SK-N-SH treated with all-trans-retinoic acid at 6 μM for 48 hours (cell line): ENCODE measurements at regions not wholly inside any gene's neighbourhood (a gene's known extent, or its start where the extent isn't known, plus 50 kb on each side); places are given as distances from the start of the nearest gene placed in this dataset.

Experiments
- GLIS3 ChIP-seq: fragments of 250-450 bp; sonication (Bioruptor Pico); IDR thresholded peaks from 2 replicates; pipeline ENCODE4 v1.5.0; 2020; ENCODE audit warnings: mild to moderate bottlenecking, moderate library complexity
- ISL1 ChIP-seq: fragments of 250-450 bp; sonication (Bioruptor Pico); IDR thresholded peaks from 2 replicates; pipeline ENCODE4 v2.1.2; 2022; ENCODE audit warnings: mild to moderate bottlenecking, moderate library complexity
- RARB ChIP-seq: fragments of 250-450 bp; sonication (Bioruptor Pico); IDR thresholded peaks from 2 replicates; pipeline ENCODE4 v1.8.0; 2021; ENCODE audit warnings: mild to moderate bottlenecking, moderate library complexity
- ZNF565 ChIP-seq: fragments of 450-650 bp; formaldehyde crosslinking; conservative IDR thresholded peaks from 2 replicates; pipeline ENCODE4 v1.5.0; 2020; ENCODE audit warnings: low read depth, mild to moderate bottlenecking, moderate library complexity
- TF ChIP-seq, protein P1 (sequence below): fragments of 250-450 bp; sonication (Bioruptor Pico); IDR thresholded peaks from 2 replicates; pipeline ENCODE4 v1.8.0; 2020; ENCODE audit warnings: mild to moderate bottlenecking, moderate library complexity, borderline replicate concordance
- TF ChIP-seq, protein P2 (sequence below): fragments of 250-450 bp; sonication (Bioruptor Pico); IDR thresholded peaks from 2 replicates; pipeline ENCODE4 v1.5.0; 2020; ENCODE audit warnings: mild to moderate bottlenecking, moderate library complexity
- TF ChIP-seq, protein P3 (sequence below): fragments of 250-450 bp; sonication (Bioruptor Pico); IDR thresholded peaks from 2 replicates; pipeline ENCODE4 v1.8.0; 2021; ENCODE audit warnings: low read depth, mild to moderate bottlenecking, moderate library complexity, borderline replicate concordance

DNA sequence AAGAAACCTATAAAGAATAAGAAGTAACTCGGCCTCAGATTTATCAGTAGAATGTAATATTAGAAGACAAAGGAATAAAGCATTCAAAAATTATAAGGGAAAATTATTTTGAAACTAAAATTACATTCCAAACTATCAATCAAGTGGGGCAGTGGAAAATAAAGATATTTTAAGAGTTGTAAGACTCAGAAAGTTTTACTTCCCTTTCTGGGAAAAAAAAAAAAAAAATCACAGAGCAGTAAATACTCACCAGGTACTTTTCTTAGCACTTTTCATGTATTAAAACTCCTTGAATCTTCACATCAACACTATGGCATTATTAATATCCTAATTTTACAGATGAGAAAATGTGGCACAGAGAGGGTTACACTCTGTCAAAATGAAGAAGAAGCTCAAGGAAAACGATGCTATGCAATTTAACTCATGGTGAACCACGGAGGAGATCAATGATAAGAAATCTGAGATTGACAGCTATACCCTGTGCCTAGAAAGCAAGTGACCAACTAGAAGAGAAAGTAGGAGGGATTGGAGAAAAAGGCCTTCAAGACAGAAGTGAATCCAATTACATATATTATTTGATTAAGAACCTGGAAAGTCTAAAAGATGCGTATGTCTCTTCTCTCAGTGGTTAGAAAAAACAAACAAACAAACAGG is 238.9 kb upstream of the ID2 start:
- TF ChIP-seq ISL1 (CRISPR knock-in tag) (no peak), GLIS3 (CRISPR knock-in tag) (no peak), RARB (CRISPR knock-in tag) (no peak), ZNF565 (CRISPR knock-in tag) (no peak)
- TF ChIP-seq, protein P1, sequence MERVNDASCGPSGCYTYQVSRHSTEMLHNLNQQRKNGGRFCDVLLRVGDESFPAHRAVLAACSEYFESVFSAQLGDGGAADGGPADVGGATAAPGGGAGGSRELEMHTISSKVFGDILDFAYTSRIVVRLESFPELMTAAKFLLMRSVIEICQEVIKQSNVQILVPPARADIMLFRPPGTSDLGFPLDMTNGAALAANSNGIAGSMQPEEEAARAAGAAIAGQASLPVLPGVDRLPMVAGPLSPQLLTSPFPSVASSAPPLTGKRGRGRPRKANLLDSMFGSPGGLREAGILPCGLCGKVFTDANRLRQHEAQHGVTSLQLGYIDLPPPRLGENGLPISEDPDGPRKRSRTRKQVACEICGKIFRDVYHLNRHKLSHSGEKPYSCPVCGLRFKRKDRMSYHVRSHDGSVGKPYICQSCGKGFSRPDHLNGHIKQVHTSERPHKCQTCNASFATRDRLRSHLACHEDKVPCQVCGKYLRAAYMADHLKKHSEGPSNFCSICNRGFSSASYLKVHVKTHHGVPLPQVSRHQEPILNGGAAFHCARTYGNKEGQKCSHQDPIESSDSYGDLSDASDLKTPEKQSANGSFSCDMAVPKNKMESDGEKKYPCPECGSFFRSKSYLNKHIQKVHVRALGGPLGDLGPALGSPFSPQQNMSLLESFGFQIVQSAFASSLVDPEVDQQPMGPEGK (CRISPR knock-in tag): no peak
- TF ChIP-seq, protein P2, sequence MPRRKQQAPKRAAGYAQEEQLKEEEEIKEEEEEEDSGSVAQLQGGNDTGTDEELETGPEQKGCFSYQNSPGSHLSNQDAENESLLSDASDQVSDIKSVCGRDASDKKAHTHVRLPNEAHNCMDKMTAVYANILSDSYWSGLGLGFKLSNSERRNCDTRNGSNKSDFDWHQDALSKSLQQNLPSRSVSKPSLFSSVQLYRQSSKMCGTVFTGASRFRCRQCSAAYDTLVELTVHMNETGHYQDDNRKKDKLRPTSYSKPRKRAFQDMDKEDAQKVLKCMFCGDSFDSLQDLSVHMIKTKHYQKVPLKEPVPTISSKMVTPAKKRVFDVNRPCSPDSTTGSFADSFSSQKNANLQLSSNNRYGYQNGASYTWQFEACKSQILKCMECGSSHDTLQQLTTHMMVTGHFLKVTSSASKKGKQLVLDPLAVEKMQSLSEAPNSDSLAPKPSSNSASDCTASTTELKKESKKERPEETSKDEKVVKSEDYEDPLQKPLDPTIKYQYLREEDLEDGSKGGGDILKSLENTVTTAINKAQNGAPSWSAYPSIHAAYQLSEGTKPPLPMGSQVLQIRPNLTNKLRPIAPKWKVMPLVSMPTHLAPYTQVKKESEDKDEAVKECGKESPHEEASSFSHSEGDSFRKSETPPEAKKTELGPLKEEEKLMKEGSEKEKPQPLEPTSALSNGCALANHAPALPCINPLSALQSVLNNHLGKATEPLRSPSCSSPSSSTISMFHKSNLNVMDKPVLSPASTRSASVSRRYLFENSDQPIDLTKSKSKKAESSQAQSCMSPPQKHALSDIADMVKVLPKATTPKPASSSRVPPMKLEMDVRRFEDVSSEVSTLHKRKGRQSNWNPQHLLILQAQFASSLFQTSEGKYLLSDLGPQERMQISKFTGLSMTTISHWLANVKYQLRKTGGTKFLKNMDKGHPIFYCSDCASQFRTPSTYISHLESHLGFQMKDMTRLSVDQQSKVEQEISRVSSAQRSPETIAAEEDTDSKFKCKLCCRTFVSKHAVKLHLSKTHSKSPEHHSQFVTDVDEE (CRISPR knock-in tag): no peak
- TF ChIP-seq, protein P3, sequence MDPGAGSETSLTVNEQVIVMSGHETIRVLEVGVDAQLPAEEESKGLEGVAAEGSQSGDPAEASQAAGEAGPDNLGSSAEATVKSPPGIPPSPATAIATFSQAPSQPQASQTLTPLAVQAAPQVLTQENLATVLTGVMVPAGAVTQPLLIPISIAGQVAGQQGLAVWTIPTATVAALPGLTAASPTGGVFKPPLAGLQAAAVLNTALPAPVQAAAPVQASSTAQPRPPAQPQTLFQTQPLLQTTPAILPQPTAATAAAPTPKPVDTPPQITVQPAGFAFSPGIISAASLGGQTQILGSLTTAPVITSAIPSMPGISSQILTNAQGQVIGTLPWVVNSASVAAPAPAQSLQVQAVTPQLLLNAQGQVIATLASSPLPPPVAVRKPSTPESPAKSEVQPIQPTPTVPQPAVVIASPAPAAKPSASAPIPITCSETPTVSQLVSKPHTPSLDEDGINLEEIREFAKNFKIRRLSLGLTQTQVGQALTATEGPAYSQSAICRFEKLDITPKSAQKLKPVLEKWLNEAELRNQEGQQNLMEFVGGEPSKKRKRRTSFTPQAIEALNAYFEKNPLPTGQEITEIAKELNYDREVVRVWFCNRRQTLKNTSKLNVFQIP (CRISPR knock-in tag): no peak
